ENCODE measurements at regions not wholly inside any gene's neighbourhood (a gene's known extent, or its start where the extent isn't known, plus 50 kb on each side); places are given as distances from the start of the nearest gene placed in this dataset.

DNA sequence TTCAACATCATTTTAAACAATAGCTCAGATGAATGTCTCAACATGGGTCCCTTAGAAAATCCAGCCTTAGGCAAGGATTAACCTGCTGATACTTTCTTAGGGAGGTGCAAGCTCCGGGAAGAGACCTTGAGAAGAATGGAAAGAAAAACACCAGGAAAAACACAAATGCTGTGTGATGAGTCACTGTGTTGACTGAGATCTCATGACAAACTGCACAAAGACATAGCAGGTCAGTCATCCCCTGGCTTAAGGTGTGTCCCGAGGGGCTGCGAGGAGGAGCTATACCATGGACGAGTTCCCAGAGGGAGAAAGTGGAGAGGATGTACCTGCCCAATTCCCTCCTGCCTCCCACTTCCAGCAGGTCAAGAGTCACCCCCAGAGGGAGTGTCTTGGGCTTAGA is 98.0 kb downstream of the TEX36 start:
- TF ChIP-seq, protein P1, sequence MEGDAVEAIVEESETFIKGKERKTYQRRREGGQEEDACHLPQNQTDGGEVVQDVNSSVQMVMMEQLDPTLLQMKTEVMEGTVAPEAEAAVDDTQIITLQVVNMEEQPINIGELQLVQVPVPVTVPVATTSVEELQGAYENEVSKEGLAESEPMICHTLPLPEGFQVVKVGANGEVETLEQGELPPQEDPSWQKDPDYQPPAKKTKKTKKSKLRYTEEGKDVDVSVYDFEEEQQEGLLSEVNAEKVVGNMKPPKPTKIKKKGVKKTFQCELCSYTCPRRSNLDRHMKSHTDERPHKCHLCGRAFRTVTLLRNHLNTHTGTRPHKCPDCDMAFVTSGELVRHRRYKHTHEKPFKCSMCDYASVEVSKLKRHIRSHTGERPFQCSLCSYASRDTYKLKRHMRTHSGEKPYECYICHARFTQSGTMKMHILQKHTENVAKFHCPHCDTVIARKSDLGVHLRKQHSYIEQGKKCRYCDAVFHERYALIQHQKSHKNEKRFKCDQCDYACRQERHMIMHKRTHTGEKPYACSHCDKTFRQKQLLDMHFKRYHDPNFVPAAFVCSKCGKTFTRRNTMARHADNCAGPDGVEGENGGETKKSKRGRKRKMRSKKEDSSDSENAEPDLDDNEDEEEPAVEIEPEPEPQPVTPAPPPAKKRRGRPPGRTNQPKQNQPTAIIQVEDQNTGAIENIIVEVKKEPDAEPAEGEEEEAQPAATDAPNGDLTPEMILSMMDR (IDR thresholded peaks at IDR 0.05; ENCODE audit: insufficient read depth, low read depth, low read length), result no peak
- no peak overlapping the region for H3K4me3 ChIP-seq (ENCODE audit: low read depth, low read length)
- no peak for DNase-seq (ENCODE audit: low read depth)

DNA sequence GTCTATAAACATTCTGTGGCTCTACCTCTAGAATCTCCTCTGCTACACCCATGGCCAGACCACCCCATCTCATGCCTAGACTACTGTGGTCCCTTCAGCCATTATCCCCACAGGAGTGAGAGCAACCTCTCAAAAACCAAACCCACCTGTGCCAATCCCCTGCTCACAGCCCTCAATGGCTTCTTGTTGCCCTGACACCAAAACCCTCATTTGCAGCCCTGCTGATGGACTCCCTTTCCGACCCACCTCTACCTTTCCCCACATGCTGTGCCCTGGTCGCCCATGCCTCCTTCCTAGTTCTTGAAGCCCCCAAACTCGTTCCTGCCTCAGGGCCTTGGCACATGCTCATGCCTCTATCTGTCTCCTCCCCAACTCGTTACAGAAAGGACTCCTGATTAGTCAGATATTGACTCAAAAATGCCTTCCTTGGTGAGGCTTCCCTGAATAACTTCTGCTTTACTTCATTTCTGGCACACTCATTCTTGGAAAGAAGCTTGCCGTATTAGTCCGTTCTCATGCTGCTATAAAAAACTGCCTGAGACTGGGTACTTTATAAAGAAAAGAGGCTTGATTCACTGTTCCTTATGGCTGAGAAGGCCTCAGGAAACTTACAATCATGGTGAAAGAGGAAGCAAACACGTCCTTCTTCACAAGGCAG is 104.2 kb downstream of the TEX36 start:
- no peak for DNase-seq (ENCODE audit: low read depth)
- TF ChIP-seq, protein P1 (IDR thresholded peaks at IDR 0.05; ENCODE audit: insufficient read depth, low read depth, low read length), result no peak
- no peak overlapping the region for H3K4me3 ChIP-seq (ENCODE audit: low read depth, low read length)

DNA sequence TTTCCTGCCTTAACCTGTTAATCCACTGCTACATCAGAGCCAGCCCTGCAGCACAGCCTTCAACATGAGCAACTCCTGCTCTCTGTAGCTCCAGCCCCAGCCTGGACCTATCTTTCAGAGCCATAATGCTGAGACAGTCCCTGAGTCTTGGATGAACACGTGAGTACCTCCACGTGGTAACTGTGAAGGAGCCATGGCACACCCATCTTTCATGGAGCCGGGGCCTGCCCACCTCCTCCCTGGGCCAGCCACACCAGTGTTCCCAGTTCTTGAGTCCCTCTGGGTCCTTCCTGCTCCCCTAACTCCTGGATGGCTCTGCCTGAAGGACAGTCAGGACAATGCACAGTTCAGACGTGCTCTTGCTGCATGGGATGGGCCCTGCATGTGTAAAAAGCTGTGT is 107.1 kb downstream of the TEX36 start:
- no peak for DNase-seq (ENCODE audit: low read depth)
- TF ChIP-seq, protein P1 (IDR thresholded peaks at IDR 0.05; ENCODE audit: insufficient read depth, low read depth, low read length), result no peak
- no peak overlapping the region for H3K4me3 ChIP-seq (ENCODE audit: low read depth, low read length)

DNA sequence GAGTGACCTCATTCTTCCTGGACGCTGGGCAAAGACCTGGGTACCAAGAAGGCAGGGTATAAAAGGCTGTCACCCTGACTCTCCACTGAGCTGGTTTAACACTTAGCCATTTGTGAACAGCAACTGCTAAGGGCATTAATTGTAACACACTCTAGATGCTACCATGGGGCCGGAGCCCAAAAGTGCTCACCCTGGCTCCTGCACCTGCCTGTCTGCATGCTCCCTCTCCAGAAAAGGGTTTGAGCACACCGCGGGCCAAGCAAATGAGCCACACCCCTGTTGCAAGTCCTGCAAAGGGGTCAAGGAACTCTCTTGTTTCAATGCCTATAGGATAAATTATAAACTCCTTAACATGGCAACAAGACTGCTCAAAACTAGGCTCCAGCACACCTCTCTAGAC is 114.8 kb downstream of the TEX36 start:
- no peak for DNase-seq (ENCODE audit: low read depth)
- H3K4me3 ChIP-seq (ENCODE audit: low read depth, low read length), result no peak overlapping the region
- TF ChIP-seq, protein P1 (IDR thresholded peaks at IDR 0.05; ENCODE audit: insufficient read depth, low read depth, low read length), result no peak

DNA sequence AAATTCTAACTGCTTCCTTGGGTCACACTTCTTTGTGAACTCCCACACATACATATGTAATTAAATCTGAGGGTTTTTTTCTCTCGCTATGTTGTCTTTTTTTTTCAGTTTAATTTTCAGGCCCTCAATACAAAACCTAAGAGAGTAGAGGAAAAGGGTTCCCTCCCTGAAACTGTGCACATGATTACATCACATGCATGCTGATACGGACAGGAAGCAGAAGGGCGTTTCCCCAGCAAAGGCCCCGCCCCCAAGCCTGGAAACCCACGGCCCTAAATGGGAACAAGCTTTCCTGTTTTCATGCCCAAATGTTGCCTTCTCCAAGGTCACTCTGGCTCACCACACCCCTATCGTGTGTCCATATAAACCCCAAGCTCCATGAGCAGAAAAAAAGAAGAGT is 115.4 kb downstream of the TEX36 start:
- TF ChIP-seq, protein P1 (IDR thresholded peaks at IDR 0.05; ENCODE audit: insufficient read depth, low read depth, low read length), result no peak
- DNase-seq (ENCODE audit: low read depth), result no peak
- no peak overlapping the region for H3K4me3 ChIP-seq (ENCODE audit: low read depth, low read length)

DNA sequence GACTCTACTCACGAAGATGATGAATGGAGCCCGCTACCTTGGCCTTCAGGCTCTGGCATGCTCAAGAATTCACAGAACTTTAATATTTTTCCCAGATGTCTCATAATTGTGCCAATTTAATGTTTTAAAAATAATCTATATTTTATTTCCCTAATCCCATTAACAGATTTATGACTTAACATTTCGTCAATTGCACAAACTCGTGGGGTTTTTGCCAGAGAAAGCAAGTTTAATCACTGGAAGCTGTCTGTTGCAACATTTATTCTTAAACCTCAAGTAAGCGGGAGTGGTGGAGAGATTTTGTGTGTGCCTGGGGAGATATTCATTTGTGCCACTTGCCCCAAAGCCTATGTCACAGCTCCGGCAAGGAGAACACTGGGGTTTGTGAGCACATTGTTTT is 117.9 kb downstream of the TEX36 start:
- DNase-seq (ENCODE audit: low read depth), result no peak
- TF ChIP-seq, protein P1 (IDR thresholded peaks at IDR 0.05; ENCODE audit: insufficient read depth, low read depth, low read length), result no peak
- no peak overlapping the region for H3K4me3 ChIP-seq (ENCODE audit: low read depth, low read length)

DNA sequence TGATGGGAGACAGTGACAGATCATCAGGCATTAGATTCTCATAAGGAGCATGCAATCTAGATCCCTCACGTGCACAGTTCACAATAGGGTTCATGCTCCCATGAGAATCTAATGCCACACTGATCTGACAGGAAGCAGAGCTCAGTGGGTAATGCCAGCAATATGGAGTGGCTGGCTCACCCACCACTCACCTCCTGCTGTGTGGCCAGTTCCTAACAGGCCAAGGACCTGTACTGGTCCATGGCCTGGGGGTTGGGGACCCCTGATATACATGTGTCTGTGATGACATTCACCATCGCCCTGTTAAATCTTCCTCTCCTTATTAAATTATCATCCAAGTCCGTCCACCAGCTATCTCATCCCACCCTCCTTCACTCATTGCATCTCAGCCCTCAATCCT is 118.4 kb downstream of the TEX36 start:
- TF ChIP-seq, protein P1 (IDR thresholded peaks at IDR 0.05; ENCODE audit: insufficient read depth, low read depth, low read length), result no peak
- no peak for DNase-seq (ENCODE audit: low read depth)
- H3K4me3 ChIP-seq (ENCODE audit: low read depth, low read length), result no peak overlapping the region
